PC-3 (cell line): ENCODE measurements at regions not wholly inside any gene's neighbourhood (a gene's known extent, or its start where the extent isn't known, plus 50 kb on each side); places are given as distances from the start of the nearest gene placed in this dataset.

Experiments used
- CTCF ChIP-seq: fragments of 300-600 bp; sonication (generic); conservative IDR thresholded peaks from 2 replicates; pipeline ENCODE4 v1.5.1; 2017; ENCODE audit warnings: antibody characterized with exemption, low read depth, mild to moderate bottlenecking, low read length
- EZH2 ChIP-seq: fragments of 300-600 bp; sonication (generic); IDR thresholded peaks from one replicate; pipeline ENCODE4 v1.6.1; 2017; ENCODE audit warnings: antibody characterized with exemption, mild to moderate bottlenecking, low read length; ENCODE audit not compliant: unreplicated experiment
- EZH2phosphoT487 ChIP-seq: fragments of 300-600 bp; sonication (generic); IDR thresholded peaks from 2 replicates; pipeline ENCODE4 v1.6.1; 2018; ENCODE audit warnings: mild to moderate bottlenecking, antibody characterized with exemption, low read length, borderline replicate concordance

- TF ChIP-seq CTCF: no peak
- TF ChIP-seq EZH2phosphoT487: no peak
- TF ChIP-seq EZH2: no peak
Observed at GRCh38 chr1:234992065-234992464, 136.6 kb downstream of the TOMM20 start.
